OCI-LY7 (cell line): ENCODE measurements at regions not wholly inside any gene's neighbourhood (a gene's known extent, or its start where the extent isn't known, plus 50 kb on each side); places are given as distances from the start of the nearest gene placed in this dataset.

Source experiments
- BruUV-seq: library from RNA; stranded (reverse); fragments of 400-500 nt; replicated peaks from 2 replicates; lab custom pipeline; 2021; lab: Mats Ljungman, UMichigan
- CTCF ChIA-PET: fragments of 300-600 bp; sonication (Branson Sonifier 250); formaldehyde crosslinking; loops from one replicate; lab custom pipeline; 2022; ENCODE audit warnings: antibody characterized with exemption; ENCODE audit not compliant: unreplicated experiment; lab: Charles Lee
- POLR2A ChIA-PET: fragments of 300-600 bp; sonication (Branson Sonifier 250); formaldehyde crosslinking; loops from one replicate; lab custom pipeline; 2022; ENCODE audit warnings: antibody characterized with exemption; lab: Charles Lee
- DNase-seq: peaks from one replicate; pipeline ENCODE4 v3.0.0-alpha.2; 2015; ENCODE audit warnings: low spot score
- H2AFZ ChIP-seq: fragments of 200-600 bp; sonication (generic), shearing (Covaris generic); 2 replicates; pipeline ENCODE4 v1.6.1; 2014; ENCODE audit warnings: mild to moderate bottlenecking, antibody characterized with exemption, low read length, moderate library complexity
- H3K27ac ChIP-seq: fragments of 200-600 bp; sonication (generic); 2 replicates; pipeline ENCODE4 v1.5.1; 2014; ENCODE audit warnings: mixed run types, low read depth, mild to moderate bottlenecking, moderate library complexity, low read length, inconsistent platforms; ENCODE audit not compliant: poor library complexity, severe bottlenecking
- H3K36me3 ChIP-seq: fragments of 200-600 bp; sonication (generic); 2 replicates; pipeline ENCODE4 v1.6.1; 2014; ENCODE audit warnings: mild to moderate bottlenecking, antibody characterized with exemption, low read length, moderate library complexity, mixed read lengths; ENCODE audit not compliant: insufficient read depth
- H3K4me1 ChIP-seq: fragments of 200-600 bp; sonication (generic); 2 replicates; pipeline ENCODE4 v1.5.1; 2014; ENCODE audit warnings: mild to moderate bottlenecking, low read length; ENCODE audit not compliant: insufficient read depth, poor library complexity, severe bottlenecking
- H3K4me2 ChIP-seq: fragments of 200-600 bp; sonication (generic); 2 replicates; pipeline ENCODE4 v1.6.1; 2014; ENCODE audit warnings: mild to moderate bottlenecking, low read length
- H3K4me3 ChIP-seq: fragments of 200-600 bp; sonication (generic); 2 replicates; pipeline ENCODE4 v1.5.1; 2014; ENCODE audit warnings: mild to moderate bottlenecking, low read depth, low read length; ENCODE audit not compliant: poor library complexity, severe bottlenecking
- H3K79me2 ChIP-seq: fragments of 200-600 bp; sonication (generic); 2 replicates; pipeline ENCODE4 v1.6.1; 2016; ENCODE audit warnings: low read depth, mild to moderate bottlenecking, low read length, moderate library complexity, mixed read lengths; ENCODE audit not compliant: insufficient read depth
- H3K9me2 ChIP-seq: fragments of 200-600 bp; sonication (generic); 2 replicates; pipeline ENCODE4 v1.6.1; 2016; ENCODE audit warnings: mild to moderate bottlenecking, low read length, mixed read lengths; ENCODE audit not compliant: insufficient read depth
- H3K9me3 ChIP-seq: fragments of 200-600 bp; sonication (generic); 2 replicates; pipeline ENCODE4 v1.6.1; 2014; ENCODE audit warnings: mild to moderate bottlenecking, mixed run types, low read length, mixed read lengths
- H4K20me1 ChIP-seq: fragments of 200-600 bp; sonication (generic); 2 replicates; pipeline ENCODE4 v1.6.1; 2014; ENCODE audit warnings: mild to moderate bottlenecking, antibody characterized with exemption, low read length, moderate library complexity, mixed read lengths; ENCODE audit not compliant: insufficient read depth
- CTCF ChIP-seq: fragments of 200-600 bp; sonication (generic); conservative IDR thresholded peaks from 2 replicates; pipeline ENCODE4 v1.5.1; 2014; ENCODE audit warnings: mild to moderate bottlenecking, antibody characterized with exemption, low read length, moderate library complexity, mixed read lengths
- EZH2phosphoT487 ChIP-seq: fragments of 200-600 bp; sonication (generic); IDR thresholded peaks from 2 replicates; pipeline ENCODE4 v1.6.1; 2018; ENCODE audit warnings: low read depth, borderline replicate concordance, mild to moderate bottlenecking, mixed run types, antibody characterized with exemption, low read length, moderate library complexity, mixed read lengths
- intact Hi-C: fragments of 100-400 bp; cut with micrococcal nuclease; formaldehyde crosslinking; loops from one replicate; pipeline ENCODE4 v1.10.0; 2022; ENCODE audit not compliant: unreplicated experiment

- no peaks in the 10 kb centered on the region for H3K9me2 ChIP-seq
- no peak overlapping the region for H3K4me2 ChIP-seq
- no peaks in the 10 kb centered on the region for H3K36me3 ChIP-seq
- H3K9me3 ChIP-seq = no peaks in the 10 kb centered on the region
- no peaks in the 10 kb centered on the region for H4K20me1 ChIP-seq
- H2AFZ ChIP-seq = no peak overlapping the region
- H3K4me3 ChIP-seq = no peak overlapping the region
- no peak for DNase-seq
- H3K79me2 ChIP-seq = no peaks in the 10 kb centered on the region
- intact Hi-C loops = no loop called here
- H3K4me1 ChIP-seq = no peaks in the 10 kb centered on the region
- no peak overlapping the region for H3K27ac ChIP-seq
- CTCF ChIA-PET = no interaction called here
- TF ChIP-seq CTCF (no peak), EZH2phosphoT487 (no peak)
- no TSS peak for BruUV-seq
- POLR2A ChIA-PET = interaction anchor here (0.7 to 1.2 kb wide), 3 partner anchors 14 to 573 kb away, joined by 3 to 4 read pairs (median 3); no protein-coding TSS in a partner anchor
Measured at GRCh38 chr6:95905132-95905531, 110.6 kb upstream of the FUT9 start.

- Histone ChIP-seq H3K36me3 (no peaks in the 10 kb centered on the region), H3K9me3 (no peaks in the 10 kb centered on the region), H3K79me2 (no peaks in the 10 kb centered on the region), H3K4me1 (no peaks in the 10 kb centered on the region), H3K4me3 (no peak overlapping the region), H3K4me2 (no peak overlapping the region), H3K9me2 (no peaks in the 10 kb centered on the region), H3K27ac (no peak overlapping the region), H4K20me1 (no peaks in the 10 kb centered on the region), H2AFZ (no peak overlapping the region)
- intact Hi-C loops = no loop called here
- POLR2A ChIA-PET = no interaction called here
- TF ChIP-seq CTCF (no peak), EZH2phosphoT487 (no peak)
- no TSS peak for BruUV-seq
- CTCF ChIA-PET = no interaction called here
- no peak for DNase-seq
Measured at GRCh38 chr6:95917034-95917433, 98.7 kb upstream of the FUT9 start.

- H3K4me3 ChIP-seq = no peak overlapping the region
- no peak overlapping the region for H3K4me2 ChIP-seq
- BruUV-seq = no TSS peak
- DNase-seq = peak; percentile 22
- intact Hi-C loops = loop anchor here (5.0 kb wide), 1 partner anchor 491 kb away; no protein-coding TSS in a partner anchor
- H3K79me2 ChIP-seq = no peaks in the 10 kb centered on the region
- H2AFZ ChIP-seq = no peak overlapping the region
- H3K27ac ChIP-seq = no peak overlapping the region
- ChIA-PET CTCF (no interaction called here), POLR2A (no interaction called here)
- H3K9me2 ChIP-seq = no peaks in the 10 kb centered on the region
- H3K4me1 ChIP-seq = no peaks in the 10 kb centered on the region
- no peaks in the 10 kb centered on the region for H4K20me1 ChIP-seq
- H3K9me3 ChIP-seq = no peaks in the 10 kb centered on the region
- TF ChIP-seq CTCF (peak; percentile 80), EZH2phosphoT487 (no peak)
- H3K36me3 ChIP-seq = no peaks in the 10 kb centered on the region
Measured at GRCh38 chr6:95923518-95923917, 92.3 kb upstream of the FUT9 start.
